Glomerular visceral epithelial cell (primary cell): ENCODE measurements at regions not wholly inside any gene's neighbourhood (a gene's known extent, or its start where the extent isn't known, plus 50 kb on each side); places are given as distances from the start of the nearest gene placed in this dataset.

Experiments
- DNase-seq: peaks from one replicate; pipeline ENCODE4 v3.0.0-alpha.2; 2016; ENCODE audit errors: extremely low spot score

GRCh38 chr3:116639641-116640040 is 69.9 kb upstream of the TUSC7 start:
- DNase-seq, result no peak

- no peak for DNase-seq
These were observed 69.5 kb upstream of the TUSC7 start for GRCh38 chr3:116640109-116640508.

- DNase-seq, result no peak
These were observed 66.6 kb upstream of the TUSC7 start for GRCh38 chr3:116643001-116643400.

- no peak for DNase-seq
These were observed 61.6 kb upstream of the TUSC7 start for GRCh38 chr3:116647996-116648395.
